ENCODE measurements at regions not wholly inside any gene's neighbourhood (a gene's known extent, or its start where the extent isn't known, plus 50 kb on each side); places are given as distances from the start of the nearest gene placed in this dataset.

- H3K79me2 ChIP-seq (ENCODE audit: insufficient read depth, low read length) = no peaks in the 10 kb centered on the region
- no peak overlapping the region for H2AK5ac ChIP-seq (ENCODE audit: insufficient read length, low read length)
- H4K91ac ChIP-seq (ENCODE audit: insufficient read length, low read depth, low read length) = no peak overlapping the region
- H4K20me1 ChIP-seq (ENCODE audit: control insufficient read depth, insufficient read depth, insufficient read length) = no peaks in the 10 kb centered on the region
- Mint-ChIP-seq H3K9me3 (no peaks in the 10 kb centered on the region), H3K27me3 (ENCODE audit: low read depth) (no peaks in the 10 kb centered on the region), H3K36me3 (ENCODE audit: insufficient read depth in 1 of 3, low read depth in 3 of 3) (no peaks in the 10 kb centered on the region), H3K4me1 (peaks cover 32 to 34% of the 10 kb centered on the region in 2 experiments), H3K4me3 (no peak overlapping the region), H3K27ac (no peak overlapping the region)
- H3K56ac ChIP-seq (ENCODE audit: insufficient read length, low read depth, low read length) = no peak overlapping the region
- peaks cover 6% of the 10 kb centered on the region; the same call in 1 of the 2 replicates for H3K4me1 ChIP-seq (ENCODE audit: insufficient read depth, low read length)
- H3K27ac ChIP-seq (ENCODE audit: insufficient read length, low read depth, low read length) = no peak overlapping the region
- no peak overlapping the region for H3K18ac ChIP-seq (ENCODE audit: insufficient read length, low read depth, low read length)
- H2BK12ac ChIP-seq (ENCODE audit: insufficient read length, low read depth, low read length) = no peak overlapping the region
- no peak overlapping the region for H4K5ac ChIP-seq (ENCODE audit: insufficient read length, low read depth, low read length)
- DNase-seq = no peak
- WGBS (ENCODE audit: extremely low coverage, insufficient read length, low lambda C conversion rate) = no CpG with 5 or more reads among the region's 3 CpGs
- H3T11ph ChIP-seq (ENCODE audit: low read length) = no peak overlapping the region
- TF ChIP-seq, protein P1, sequence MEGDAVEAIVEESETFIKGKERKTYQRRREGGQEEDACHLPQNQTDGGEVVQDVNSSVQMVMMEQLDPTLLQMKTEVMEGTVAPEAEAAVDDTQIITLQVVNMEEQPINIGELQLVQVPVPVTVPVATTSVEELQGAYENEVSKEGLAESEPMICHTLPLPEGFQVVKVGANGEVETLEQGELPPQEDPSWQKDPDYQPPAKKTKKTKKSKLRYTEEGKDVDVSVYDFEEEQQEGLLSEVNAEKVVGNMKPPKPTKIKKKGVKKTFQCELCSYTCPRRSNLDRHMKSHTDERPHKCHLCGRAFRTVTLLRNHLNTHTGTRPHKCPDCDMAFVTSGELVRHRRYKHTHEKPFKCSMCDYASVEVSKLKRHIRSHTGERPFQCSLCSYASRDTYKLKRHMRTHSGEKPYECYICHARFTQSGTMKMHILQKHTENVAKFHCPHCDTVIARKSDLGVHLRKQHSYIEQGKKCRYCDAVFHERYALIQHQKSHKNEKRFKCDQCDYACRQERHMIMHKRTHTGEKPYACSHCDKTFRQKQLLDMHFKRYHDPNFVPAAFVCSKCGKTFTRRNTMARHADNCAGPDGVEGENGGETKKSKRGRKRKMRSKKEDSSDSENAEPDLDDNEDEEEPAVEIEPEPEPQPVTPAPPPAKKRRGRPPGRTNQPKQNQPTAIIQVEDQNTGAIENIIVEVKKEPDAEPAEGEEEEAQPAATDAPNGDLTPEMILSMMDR (conservative IDR thresholded peaks at IDR 0.05) = no peak
- no peaks in the 10 kb centered on the region for H3K79me1 ChIP-seq (ENCODE audit: insufficient read depth, low read depth, low read length, poor library complexity, severe bottlenecking)
- H3K23me2 ChIP-seq (ENCODE audit: insufficient read length, low read depth, low read length, poor library complexity, severe bottlenecking) = no peaks in the 10 kb centered on the region
- no peak overlapping the region for H3K9ac ChIP-seq (ENCODE audit: extremely low read depth, insufficient read length, low read length)
- H2BK120ac ChIP-seq (ENCODE audit: low read depth, low read length, poor library complexity, severe bottlenecking) = no peak overlapping the region
- no peak overlapping the region for H4K8ac ChIP-seq (replicated peaks; ENCODE audit: insufficient read length, low read depth, low read length)
- no peak overlapping the region for H3K4ac ChIP-seq (ENCODE audit: low read depth, low read length)
- H3K4me2 ChIP-seq (ENCODE audit: insufficient read depth, insufficient read length, low read length) = no peak overlapping the region
- no peak overlapping the region for H2BK5ac ChIP-seq (ENCODE audit: insufficient read length, low read length)
- H3K27me3 ChIP-seq (ENCODE audit: insufficient read depth, low read length) = no peaks in the 10 kb centered on the region
- H3K14ac ChIP-seq (ENCODE audit: insufficient read depth, low read length) = no peak overlapping the region
- no peak overlapping the region for H2BK20ac ChIP-seq (ENCODE audit: low read depth, low read length, poor library complexity, severe bottlenecking)
- H3K23ac ChIP-seq (ENCODE audit: insufficient read length, low read depth, low read length) = no peak overlapping the region
- H3K9me3 ChIP-seq (ENCODE audit: control insufficient read depth, low read depth, low read length) = no peaks in the 10 kb centered on the region
- no peak overlapping the region for H2AFZ ChIP-seq (ENCODE audit: low read length)
- H2BK15ac ChIP-seq (ENCODE audit: low read depth, low read length) = no peak overlapping the region
These were observed 174.4 kb upstream of the TCF4 start for GRCh38 chr18:55762424-55762823.
